HEK293 (cell line): ENCODE measurements at regions not wholly inside any gene's neighbourhood (a gene's known extent, or its start where the extent isn't known, plus 50 kb on each side); places are given as distances from the start of the nearest gene placed in this dataset.

Experiments
- CTCF ChIA-PET: fragments of 350-600 bp; formaldehyde crosslinking; extraction: SDS; loops from one replicate; lab custom pipeline; 2021; ENCODE audit warnings: antibody characterized with exemption; lab: Yijun Ruan, JAX
- POLR2A ChIA-PET: fragments of 300-600 bp; formaldehyde crosslinking; extraction: SDS; loops from one replicate; lab custom pipeline; 2020; ENCODE audit warnings: antibody characterized with exemption, inconsistent platforms; lab: Yijun Ruan, JAX
- H3K27ac ChIP-seq: fragments of 200-500 bp; sonication (Bioruptor generic); 2 replicates; pipeline ENCODE4 v1.5.1; 2014; ENCODE audit warnings: low read depth, low read length, control low read depth, inconsistent platforms; ENCODE audit errors: extremely low read depth
- H3K36me3 ChIP-seq, 2 experiments: fragments of 200-500 bp in 1 of 2; sonication (Bioruptor generic) in 1 of 2; 1 replicate in 1 of 2; 2 replicates in 1 of 2; pipeline ENCODE4 v1.5.1; 2014 to 2017; ENCODE audit warnings: inconsistent platforms in 2 of 2, low read length in 2 of 2; ENCODE audit not compliant: control insufficient read depth in 2 of 2, insufficient read depth in 1 of 2
- H3K4me1 ChIP-seq: fragments of 200-500 bp; sonication (Bioruptor generic); 2 replicates; pipeline ENCODE4 v1.5.1; 2014; ENCODE audit warnings: mild to moderate bottlenecking, low read length, inconsistent platforms; ENCODE audit not compliant: control insufficient read depth, insufficient read depth
- H3K4me3 ChIP-seq: 2 replicates; pipeline ENCODE4 v1.5.1; 2011; ENCODE audit warnings: low read depth, mild to moderate bottlenecking, control low read depth, low read length, moderate library complexity
- H3K9me3 ChIP-seq: fragments of 200-500 bp; sonication (Bioruptor generic); 2 replicates; pipeline ENCODE4 v1.5.1; 2014; ENCODE audit warnings: low read depth, low read length, inconsistent platforms; ENCODE audit not compliant: control insufficient read depth, insufficient read depth
- KLF1 ChIP-seq: fragments of 450-650 bp; formaldehyde crosslinking; IDR thresholded peaks from 2 replicates; pipeline ENCODE4 v1.5.1; 2016; ENCODE audit warnings: missing biosample characterization, missing genetic modification characterization
- MEIS1 ChIP-seq: sonication (generic); formaldehyde crosslinking; IDR thresholded peaks from 2 replicates; pipeline ENCODE4 v1.8.1; 2022; ENCODE audit warnings: missing genetic modification reagents, mild to moderate bottlenecking, borderline replicate concordance
- OSR2 ChIP-seq: fragments of 450-650 bp; formaldehyde crosslinking; IDR thresholded peaks from 2 replicates; pipeline ENCODE4 v1.5.1; 2016; ENCODE audit warnings: missing biosample characterization, missing genetic modification characterization
- WT1 ChIP-seq: fragments of 450-650 bp; formaldehyde crosslinking; IDR thresholded peaks from 2 replicates; pipeline ENCODE4 v1.5.1; 2016; ENCODE audit warnings: missing biosample characterization, missing genetic modification characterization
- YY2 ChIP-seq: fragments of 450-650 bp; formaldehyde crosslinking; IDR thresholded peaks from 2 replicates; pipeline ENCODE4 v1.5.1; 2016; ENCODE audit warnings: missing biosample characterization, missing genetic modification characterization
- ZBTB44 ChIP-seq: fragments of 450-650 bp; IDR thresholded peaks from 2 replicates; pipeline ENCODE4 v1.5.1; 2018; ENCODE audit warnings: missing biosample characterization, mild to moderate bottlenecking, missing genetic modification characterization
- ZBTB7A ChIP-seq: fragments of 450-650 bp; formaldehyde crosslinking; IDR thresholded peaks from 2 replicates; pipeline ENCODE4 v1.5.1; 2016; ENCODE audit warnings: low read depth, missing biosample characterization, missing genetic modification characterization
- ZNF10 ChIP-seq: fragments of 450-650 bp; formaldehyde crosslinking; IDR thresholded peaks from 2 replicates; pipeline ENCODE4 v1.5.1; 2017; ENCODE audit warnings: missing biosample characterization, missing genetic modification characterization
- ZNF16 ChIP-seq: fragments of 450-650 bp; formaldehyde crosslinking; IDR thresholded peaks from 2 replicates; pipeline ENCODE4 v1.5.1; 2016; ENCODE audit warnings: low read depth, missing biosample characterization, missing genetic modification characterization
- ZNF202 ChIP-seq: fragments of 450-650 bp; formaldehyde crosslinking; IDR thresholded peaks from 2 replicates; pipeline ENCODE4 v1.5.1; 2016; ENCODE audit warnings: missing biosample characterization, missing genetic modification characterization, borderline replicate concordance
- ZNF223 ChIP-seq: fragments of 450-650 bp; formaldehyde crosslinking; IDR thresholded peaks from 2 replicates; pipeline ENCODE4 v1.5.1; 2016; ENCODE audit warnings: missing biosample characterization, missing genetic modification characterization
- ZNF416 ChIP-seq: fragments of 450-650 bp; formaldehyde crosslinking; IDR thresholded peaks from 2 replicates; pipeline ENCODE4 v1.5.1; 2016; ENCODE audit warnings: missing biosample characterization, missing genetic modification characterization
- ZNF529 ChIP-seq: fragments of 450-650 bp; formaldehyde crosslinking; IDR thresholded peaks from 2 replicates; pipeline ENCODE4 v1.5.1; 2017; ENCODE audit warnings: missing genetic modification characterization, missing biosample characterization; ENCODE audit not compliant: insufficient replicate concordance
- ZNF549 ChIP-seq: fragments of 450-650 bp; IDR thresholded peaks from 2 replicates; pipeline ENCODE4 v1.5.1; 2018; ENCODE audit warnings: missing biosample characterization, missing genetic modification characterization, mild to moderate bottlenecking, inconsistent platforms, moderate library complexity
- ZNF571 ChIP-seq: fragments of 450-650 bp; formaldehyde crosslinking; IDR thresholded peaks from 2 replicates; pipeline ENCODE4 v1.5.0; 2017; ENCODE audit warnings: missing biosample characterization, missing genetic modification characterization
- ZNF785 ChIP-seq: fragments of 450-650 bp; formaldehyde crosslinking; IDR thresholded peaks from 2 replicates; pipeline ENCODE4 v1.5.1; 2016; ENCODE audit warnings: missing biosample characterization, missing genetic modification characterization
- ZNF791 ChIP-seq: fragments of 450-650 bp; formaldehyde crosslinking; IDR thresholded peaks from 2 replicates; pipeline ENCODE4 v1.5.1; 2016; ENCODE audit warnings: missing biosample characterization, missing genetic modification characterization
- TF ChIP-seq, protein P1 (sequence below): fragments of 450-650 bp; formaldehyde crosslinking; conservative IDR thresholded peaks from 2 replicates; pipeline ENCODE4 v1.5.1; 2016; ENCODE audit warnings: low read depth, missing biosample characterization, missing genetic modification characterization
- TF ChIP-seq, protein P2 (sequence below): fragments of 450-650 bp; formaldehyde crosslinking; IDR thresholded peaks from 2 replicates; pipeline ENCODE4 v1.5.1; 2017; ENCODE audit warnings: missing biosample characterization, missing genetic modification characterization
- TF ChIP-seq, protein P3 (sequence below): fragments of 450-650 bp; formaldehyde crosslinking; IDR thresholded peaks from 2 replicates; pipeline ENCODE4 v1.5.1; 2016; ENCODE audit warnings: missing biosample characterization, missing genetic modification characterization, borderline replicate concordance

DNA sequence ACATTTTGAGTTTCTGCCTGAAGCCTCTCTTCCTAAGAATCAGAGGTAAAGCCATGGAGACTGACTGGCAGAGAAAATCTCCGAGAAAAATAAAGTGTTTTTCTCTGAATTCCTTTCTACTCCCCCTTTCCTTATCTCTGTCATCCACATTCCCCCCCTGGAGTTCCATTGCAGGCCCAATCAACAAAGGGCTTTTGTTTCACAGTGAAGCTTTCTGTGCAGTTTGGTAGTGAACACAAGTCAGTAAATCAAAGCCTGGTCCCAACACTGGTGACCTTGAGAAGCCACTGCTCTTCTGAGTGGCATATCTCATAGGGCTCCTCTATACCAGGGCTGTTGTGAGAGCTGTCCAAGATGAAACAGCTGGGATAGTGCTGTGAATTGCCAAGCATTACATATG, 228.4 kb downstream of the SEC16B start:
- CTCF ChIA-PET: no interaction called here
- TF ChIP-seq KLF1: no peak
- TF ChIP-seq OSR2: no peak
- TF ChIP-seq ZNF791 (tag by site-specific recombination): no peak
- TF ChIP-seq YY2 (tag by site-specific recombination): no peak
- no peak for TF ChIP-seq ZNF529 (tag by site-specific recombination)
- TF ChIP-seq ZNF785 (tag by site-specific recombination): no peak
- TF ChIP-seq ZNF10: no peak
- TF ChIP-seq ZNF16 (tag by site-specific recombination): no peak
- TF ChIP-seq ZNF223 (tag by site-specific recombination): no peak
- TF ChIP-seq, protein P1, sequence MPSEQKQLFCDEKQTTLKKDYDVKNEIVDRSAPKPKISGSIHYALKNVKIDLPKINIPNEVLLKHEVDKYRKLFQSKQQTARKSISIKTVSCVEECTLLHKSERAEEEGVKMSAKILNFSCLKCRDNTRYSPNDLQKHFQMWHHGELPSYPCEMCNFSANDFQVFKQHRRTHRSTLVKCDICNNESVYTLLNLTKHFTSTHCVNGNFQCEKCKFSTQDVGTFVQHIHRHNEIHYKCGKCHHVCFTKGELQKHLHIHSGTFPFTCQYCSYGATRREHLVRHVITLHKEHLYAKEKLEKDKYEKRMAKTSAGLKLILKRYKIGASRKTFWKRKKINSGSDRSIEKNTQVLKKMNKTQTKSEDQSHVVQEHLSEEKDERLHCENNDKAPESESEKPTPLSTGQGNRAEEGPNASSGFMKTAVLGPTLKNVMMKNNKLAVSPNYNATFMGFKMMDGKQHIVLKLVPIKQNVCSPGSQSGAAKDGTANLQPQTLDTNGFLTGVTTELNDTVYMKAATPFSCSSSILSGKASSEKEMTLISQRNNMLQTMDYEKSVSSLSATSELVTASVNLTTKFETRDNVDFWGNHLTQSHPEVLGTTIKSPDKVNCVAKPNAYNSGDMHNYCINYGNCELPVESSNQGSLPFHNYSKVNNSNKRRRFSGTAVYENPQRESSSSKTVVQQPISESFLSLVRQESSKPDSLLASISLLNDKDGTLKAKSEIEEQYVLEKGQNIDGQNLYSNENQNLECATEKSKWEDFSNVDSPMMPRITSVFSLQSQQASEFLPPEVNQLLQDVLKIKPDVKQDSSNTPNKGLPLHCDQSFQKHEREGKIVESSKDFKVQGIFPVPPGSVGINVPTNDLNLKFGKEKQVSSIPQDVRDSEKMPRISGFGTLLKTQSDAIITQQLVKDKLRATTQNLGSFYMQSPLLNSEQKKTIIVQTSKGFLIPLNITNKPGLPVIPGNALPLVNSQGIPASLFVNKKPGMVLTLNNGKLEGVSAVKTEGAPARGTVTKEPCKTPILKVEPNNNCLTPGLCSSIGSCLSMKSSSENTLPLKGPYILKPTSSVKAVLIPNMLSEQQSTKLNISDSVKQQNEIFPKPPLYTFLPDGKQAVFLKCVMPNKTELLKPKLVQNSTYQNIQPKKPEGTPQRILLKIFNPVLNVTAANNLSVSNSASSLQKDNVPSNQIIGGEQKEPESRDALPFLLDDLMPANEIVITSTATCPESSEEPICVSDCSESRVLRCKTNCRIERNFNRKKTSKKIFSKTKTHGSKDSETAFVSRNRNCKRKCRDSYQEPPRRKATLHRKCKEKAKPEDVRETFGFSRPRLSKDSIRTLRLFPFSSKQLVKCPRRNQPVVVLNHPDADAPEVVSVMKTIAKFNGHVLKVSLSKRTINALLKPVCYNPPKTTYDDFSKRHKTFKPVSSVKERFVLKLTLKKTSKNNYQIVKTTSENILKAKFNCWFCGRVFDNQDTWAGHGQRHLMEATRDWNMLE (tag by site-specific recombination): no peak
- TF ChIP-seq MEIS1 (CRISPR knock-in tag): no peak
- no peak for TF ChIP-seq ZNF571
- no peak for TF ChIP-seq ZNF202
- TF ChIP-seq ZBTB7A: no peak
- no peak for TF ChIP-seq WT1
- no peak for TF ChIP-seq ZNF549 (tag by site-specific recombination)
- TF ChIP-seq ZNF416: no peak
- TF ChIP-seq ZBTB44: no peak
- TF ChIP-seq, protein P2, sequence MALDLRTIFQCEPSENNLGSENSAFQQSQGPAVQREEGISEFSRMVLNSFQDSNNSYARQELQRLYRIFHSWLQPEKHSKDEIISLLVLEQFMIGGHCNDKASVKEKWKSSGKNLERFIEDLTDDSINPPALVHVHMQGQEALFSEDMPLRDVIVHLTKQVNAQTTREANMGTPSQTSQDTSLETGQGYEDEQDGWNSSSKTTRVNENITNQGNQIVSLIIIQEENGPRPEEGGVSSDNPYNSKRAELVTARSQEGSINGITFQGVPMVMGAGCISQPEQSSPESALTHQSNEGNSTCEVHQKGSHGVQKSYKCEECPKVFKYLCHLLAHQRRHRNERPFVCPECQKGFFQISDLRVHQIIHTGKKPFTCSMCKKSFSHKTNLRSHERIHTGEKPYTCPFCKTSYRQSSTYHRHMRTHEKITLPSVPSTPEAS (tag by site-specific recombination): no peak
- TF ChIP-seq, protein P3, sequence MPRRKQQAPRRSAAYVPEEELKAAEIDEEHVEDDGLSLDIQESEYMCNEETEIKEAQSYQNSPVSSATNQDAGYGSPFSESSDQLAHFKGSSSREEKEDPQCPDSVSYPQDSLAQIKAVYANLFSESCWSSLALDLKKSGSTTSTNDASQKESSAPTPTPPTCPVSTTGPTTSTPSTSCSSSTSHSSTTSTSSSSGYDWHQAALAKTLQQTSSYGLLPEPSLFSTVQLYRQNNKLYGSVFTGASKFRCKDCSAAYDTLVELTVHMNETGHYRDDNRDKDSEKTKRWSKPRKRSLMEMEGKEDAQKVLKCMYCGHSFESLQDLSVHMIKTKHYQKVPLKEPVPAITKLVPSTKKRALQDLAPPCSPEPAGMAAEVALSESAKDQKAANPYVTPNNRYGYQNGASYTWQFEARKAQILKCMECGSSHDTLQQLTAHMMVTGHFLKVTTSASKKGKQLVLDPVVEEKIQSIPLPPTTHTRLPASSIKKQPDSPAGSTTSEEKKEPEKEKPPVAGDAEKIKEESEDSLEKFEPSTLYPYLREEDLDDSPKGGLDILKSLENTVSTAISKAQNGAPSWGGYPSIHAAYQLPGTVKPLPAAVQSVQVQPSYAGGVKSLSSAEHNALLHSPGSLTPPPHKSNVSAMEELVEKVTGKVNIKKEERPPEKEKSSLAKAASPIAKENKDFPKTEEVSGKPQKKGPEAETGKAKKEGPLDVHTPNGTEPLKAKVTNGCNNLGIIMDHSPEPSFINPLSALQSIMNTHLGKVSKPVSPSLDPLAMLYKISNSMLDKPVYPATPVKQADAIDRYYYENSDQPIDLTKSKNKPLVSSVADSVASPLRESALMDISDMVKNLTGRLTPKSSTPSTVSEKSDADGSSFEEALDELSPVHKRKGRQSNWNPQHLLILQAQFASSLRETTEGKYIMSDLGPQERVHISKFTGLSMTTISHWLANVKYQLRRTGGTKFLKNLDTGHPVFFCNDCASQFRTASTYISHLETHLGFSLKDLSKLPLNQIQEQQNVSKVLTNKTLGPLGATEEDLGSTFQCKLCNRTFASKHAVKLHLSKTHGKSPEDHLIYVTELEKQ (tag by site-specific recombination): no peak
- no peak overlapping the region for H3K4me3 ChIP-seq
- H3K36me3 ChIP-seq: no peaks in the 10 kb centered on the region
- H3K27ac ChIP-seq: no peak overlapping the region
- POLR2A ChIA-PET: no interaction called here
- no peaks in the 10 kb centered on the region for H3K9me3 ChIP-seq
- H3K4me1 ChIP-seq: no peaks in the 10 kb centered on the region
